Activated T-cell treated with anti-CD3 and anti-CD28 coated beads, Interleukin-2, amount 50 U/mL, for 48 hours (primary cell): ENCODE measurements at regions not wholly inside any gene's neighbourhood (a gene's known extent, or its start where the extent isn't known, plus 50 kb on each side); places are given as distances from the start of the nearest gene placed in this dataset.
"Not testable (repeated sequence)": the region's sequence is repeated elsewhere in the genome, so short reads cannot be mapped to it uniquely, and the experiment has no call there.

Experiments
- DNase-seq, 2 experiments: peaks; one replicate each; pipeline ENCODE4 v3.0.0-alpha.2; 2020

DNA sequence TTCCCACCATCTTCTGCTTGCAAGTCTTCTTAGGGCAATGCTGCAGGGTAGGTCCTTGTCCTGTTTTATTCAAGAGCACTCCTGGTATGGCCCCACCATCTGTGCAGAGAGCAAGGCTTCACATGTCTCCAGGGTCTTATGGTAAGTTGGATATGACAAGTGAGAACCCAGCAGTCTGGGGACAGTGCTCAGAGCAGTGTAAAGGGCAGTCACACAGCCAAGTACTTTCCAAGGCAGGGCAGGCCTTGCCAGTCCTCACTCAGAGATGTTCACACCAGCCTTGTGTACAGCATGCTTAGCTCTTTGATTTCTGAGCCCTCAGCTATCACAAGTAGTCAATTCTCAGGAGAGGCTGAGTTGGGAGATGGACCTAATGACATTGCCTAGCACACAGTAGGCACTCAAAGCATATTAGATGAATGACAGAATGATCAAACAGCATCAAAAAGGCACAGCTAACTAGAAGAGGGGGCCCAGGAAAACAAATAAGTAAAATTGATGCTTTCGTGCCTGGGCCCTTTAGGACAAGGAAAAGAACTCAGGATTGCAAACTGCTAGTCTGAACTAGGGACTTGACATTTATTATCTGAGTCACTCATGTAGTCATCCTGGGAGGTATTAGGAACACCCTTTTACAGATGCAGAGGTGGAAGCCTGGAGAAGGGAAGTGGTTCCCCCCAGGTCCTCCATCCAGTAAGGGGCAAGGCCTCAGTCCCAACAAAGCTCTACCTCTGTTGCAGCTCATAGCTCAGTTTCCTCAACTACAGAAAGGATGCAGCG is 86.7 kb upstream of the CTAGE1 start:
- no peak for DNase-seq

DNA sequence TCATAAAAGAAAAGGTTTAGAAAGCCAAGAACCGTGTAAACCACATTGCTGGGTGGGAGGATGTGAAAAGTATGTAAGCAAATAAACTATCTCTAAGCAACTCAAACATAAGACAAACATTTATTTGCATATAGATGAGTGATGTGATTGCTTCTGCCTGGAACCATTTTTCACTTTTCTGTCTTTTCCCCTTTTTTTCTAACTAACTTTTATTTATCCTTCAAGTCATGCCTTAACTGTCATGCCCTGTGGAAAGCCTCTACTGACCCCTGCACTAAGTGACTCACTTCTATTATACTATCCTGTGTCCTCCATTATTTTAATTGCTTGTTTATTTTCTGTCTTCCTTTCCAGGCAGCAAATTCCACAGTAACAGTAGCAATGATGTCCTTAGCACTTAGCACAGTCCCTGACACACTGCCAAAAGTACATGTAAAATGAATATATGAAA is 87.5 kb upstream of the CTAGE1 start:
- no peak for DNase-seq

DNA sequence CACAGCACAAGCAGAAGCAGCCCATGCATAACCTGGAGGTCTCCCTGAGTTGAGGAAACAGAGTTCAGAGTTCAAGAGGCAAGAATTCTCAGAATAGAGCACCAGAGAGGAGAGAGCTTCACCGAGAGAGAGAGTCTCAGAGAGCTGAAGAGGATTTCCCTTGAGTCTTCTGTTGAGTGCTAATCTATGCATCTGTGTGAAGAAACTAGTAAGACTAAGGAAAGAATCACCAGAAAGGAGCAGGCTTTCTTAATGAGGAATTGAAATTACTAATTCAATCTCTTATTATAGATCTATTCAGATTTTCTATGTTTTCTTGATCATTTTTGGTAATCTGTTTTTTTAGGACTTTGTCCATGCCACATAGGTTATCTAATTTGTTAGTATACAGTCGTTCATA is 89.3 kb upstream of the CTAGE1 start:
- DNase-seq: no peak

GRCh38 chr18:22509423-22509822 is 91.7 kb upstream of the CTAGE1 start:
- DNase-seq: no peak

DNA sequence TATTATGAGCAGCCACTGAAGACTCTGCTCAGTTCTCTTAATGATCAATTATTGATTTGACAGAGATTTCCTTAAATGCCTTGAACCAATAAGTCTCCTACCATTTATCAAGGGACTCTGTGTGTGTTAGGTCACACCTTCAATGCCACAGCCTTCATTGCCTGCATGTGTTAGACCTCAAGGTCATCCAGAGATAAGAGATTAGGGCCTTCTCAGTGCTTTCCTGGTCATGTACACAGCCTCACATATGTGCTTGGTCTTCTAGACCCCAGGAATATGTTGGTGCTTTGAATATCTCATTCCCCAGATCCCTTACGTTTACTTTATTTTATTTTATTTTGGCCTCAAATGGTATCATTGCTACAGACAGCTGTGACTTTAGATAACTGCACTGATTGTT is 93.0 kb upstream of the CTAGE1 start:
- no peak for DNase-seq

- no peak for DNase-seq
Measured at GRCh38 chr18:22513721-22514481, 96.2 kb upstream of the CTAGE1 start.

- DNase-seq: no peak
Measured at GRCh38 chr18:22514655-22515054, 96.9 kb upstream of the CTAGE1 start.

GRCh38 chr18:22515250-22515649 is 97.5 kb upstream of the CTAGE1 start:
- no peak for DNase-seq

- DNase-seq: no peak
Measured at GRCh38 chr18:22517356-22517755, 99.6 kb upstream of the CTAGE1 start.

DNA sequence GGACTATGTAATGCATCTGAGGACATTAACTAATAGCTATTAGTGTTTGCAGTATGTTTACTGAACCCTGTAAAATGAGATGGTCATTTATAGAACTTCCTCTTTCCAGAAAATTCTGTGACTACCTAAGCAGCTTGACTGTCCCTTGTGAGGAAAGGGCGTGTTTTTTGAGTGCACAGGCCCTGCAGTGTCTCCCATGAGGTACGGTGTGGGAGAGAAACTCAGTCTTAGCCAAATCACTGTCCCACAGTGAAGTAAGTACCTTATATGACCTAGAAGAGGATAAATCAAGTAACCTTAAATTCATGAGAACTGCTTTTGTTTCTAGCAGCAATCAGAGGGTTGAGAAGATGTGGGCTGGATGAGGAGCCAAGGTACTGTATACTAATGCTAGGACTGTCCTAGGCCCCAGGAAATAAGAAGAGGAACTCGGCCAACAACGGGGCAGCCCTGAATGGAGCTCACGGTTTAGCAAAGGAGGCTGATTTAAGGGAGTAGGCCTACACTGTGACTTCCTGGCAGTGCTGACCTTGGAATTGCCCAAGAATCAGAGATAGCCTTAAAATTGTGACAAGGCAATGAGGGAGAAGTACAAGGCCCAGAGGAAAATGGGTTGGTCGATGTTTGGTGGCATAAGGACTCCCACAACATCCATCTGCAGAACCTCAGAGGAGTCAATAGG is 103.5 kb upstream of the CTAGE1 start:
- DNase-seq: no peak

DNA sequence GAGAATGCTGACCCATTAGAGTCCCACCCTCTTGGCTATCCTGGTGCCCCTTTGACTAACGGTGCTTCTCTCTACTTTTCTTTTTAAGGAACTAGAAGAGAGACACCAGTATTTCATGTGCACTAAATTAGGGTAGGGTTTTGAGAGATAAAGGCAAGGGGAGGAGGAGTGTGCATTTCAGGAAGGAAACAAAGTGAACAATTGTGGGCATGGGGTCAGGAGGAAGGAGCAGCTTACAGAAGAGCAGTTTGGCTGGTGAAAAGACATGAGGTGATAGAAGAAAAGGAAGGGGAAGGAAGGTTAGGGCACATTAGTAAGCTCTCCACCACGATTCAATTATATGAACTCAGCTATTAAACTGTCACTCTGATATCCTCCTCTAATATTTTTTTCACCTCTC is 105.8 kb upstream of the CTAGE1 start:
- no peak for DNase-seq

DNA sequence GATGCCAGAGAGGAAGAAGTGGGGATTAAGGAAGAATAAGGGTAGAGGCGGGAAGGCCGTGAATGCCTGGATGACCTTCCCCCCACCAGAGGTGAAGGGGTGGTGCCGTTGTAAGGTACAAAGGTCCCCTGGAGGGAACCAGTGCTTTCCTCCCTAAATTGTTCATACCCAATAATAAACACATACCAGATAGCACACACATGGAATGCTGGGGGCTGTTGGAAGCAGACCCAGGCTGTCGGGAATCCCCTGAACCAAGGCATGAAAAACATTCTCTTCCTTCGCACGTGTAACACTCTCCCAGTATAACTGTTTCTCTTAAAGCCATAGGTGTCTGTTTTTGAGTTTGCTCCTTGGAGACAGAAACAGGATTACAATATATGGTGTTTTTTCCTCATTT is 107.1 kb upstream of the CTAGE1 start:
- DNase-seq: no peak

DNA sequence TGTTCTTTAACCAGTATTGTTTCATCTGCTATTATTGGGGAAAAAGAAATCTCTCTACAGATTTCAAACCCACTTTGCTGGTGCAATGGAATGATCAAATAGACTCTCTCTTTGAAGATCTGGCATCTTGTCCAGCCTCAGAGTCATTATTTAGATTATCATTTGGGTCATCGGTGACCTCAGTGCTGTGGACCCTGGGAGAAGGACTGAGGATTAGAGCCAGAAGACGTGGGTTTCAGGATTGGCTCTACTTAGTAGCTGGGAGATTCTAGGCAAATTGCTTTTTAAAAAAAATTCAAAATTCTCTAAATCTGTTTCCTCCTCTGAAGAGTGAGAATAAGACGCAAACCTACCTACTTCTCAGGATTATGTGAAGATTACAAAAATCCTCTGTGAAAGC is 107.6 kb upstream of the CTAGE1 start:
- DNase-seq: no peak

DNA sequence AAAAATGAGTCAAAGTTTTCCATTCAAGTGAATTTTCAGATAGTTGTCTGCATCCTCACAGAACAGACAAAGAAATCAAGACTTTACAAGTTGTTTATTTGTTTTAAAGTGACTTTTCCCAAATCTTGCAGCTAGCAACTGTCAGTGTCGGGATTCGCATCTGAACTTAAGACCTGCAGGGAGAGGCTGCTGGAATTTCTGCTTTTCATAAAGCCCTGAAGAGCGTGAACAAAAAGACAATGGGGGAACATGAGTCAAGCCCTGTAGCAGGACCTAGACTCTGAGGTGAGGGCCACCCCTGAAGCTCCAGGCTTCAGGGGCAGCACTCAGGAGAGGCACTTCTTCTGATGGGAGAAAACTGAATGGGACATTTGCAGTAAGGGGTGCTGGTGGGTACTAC is 108.2 kb upstream of the CTAGE1 start:
- no peak for DNase-seq

- no peak for DNase-seq
Measured at GRCh38 chr18:22528291-22528690, 110.6 kb upstream of the CTAGE1 start.

- not testable (repeated sequence) for DNase-seq
Measured at GRCh38 chr18:22534706-22535105, 117.0 kb upstream of the CTAGE1 start.

DNA sequence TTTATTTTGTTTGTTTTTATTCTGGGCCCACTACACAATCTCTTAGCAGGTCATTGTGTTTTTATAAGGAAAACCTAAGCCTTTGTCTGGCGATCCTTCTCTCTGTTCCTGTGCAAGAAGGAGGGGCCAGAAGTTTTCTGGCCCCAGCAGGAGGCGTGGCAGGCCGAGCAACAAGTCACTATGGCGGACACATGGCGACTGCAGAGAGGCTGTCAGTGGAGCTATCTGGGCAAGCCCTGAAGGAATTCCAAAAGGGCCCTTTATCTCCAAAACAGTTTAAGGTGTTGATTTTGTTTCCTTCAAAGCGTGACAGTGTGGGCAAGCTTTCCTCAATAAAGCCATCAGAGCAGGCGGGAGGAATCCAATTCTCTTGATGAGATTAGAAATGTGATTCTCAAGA is 118.8 kb upstream of the CTAGE1 start:
- DNase-seq: no peak

GRCh38 chr18:22538426-22538825 is 120.7 kb upstream of the CTAGE1 start:
- no peak for DNase-seq

DNA sequence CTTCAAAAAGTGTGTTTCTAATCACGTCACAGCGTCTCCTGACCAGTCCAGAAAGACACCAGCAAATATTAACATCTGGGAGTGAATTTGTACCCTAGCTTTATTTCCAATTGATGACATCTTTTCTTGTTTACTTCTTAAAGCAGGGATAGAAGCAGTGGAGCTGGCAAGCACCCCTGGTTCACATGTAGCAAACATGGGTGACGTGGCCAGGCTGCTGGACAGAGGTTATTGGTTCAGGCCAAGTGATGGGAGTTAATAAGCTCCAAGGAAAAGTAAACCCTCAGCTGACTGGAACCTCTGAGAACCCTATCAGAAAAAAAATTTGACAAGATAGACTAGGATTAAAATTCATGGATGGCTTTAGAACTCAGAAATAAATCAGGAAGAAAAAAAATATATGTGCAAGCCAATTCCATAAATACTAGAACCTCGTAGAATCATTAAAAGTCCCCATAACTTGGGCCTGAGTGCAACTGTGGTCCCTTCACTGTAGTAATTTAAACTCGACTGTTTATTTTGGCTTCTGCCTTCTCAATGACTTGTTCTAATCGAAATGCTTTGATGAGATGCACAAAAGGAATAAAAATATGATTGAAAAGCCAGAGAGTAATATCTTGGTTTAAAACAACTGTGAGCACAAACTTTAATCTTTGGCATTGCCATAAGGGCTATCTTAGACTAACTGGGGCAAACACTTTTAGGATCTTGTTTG is 121.5 kb upstream of the CTAGE1 start:
- DNase-seq: no peak

- no peak for DNase-seq
Measured at GRCh38 chr18:22541232-22541631, 123.5 kb upstream of the CTAGE1 start.

DNA sequence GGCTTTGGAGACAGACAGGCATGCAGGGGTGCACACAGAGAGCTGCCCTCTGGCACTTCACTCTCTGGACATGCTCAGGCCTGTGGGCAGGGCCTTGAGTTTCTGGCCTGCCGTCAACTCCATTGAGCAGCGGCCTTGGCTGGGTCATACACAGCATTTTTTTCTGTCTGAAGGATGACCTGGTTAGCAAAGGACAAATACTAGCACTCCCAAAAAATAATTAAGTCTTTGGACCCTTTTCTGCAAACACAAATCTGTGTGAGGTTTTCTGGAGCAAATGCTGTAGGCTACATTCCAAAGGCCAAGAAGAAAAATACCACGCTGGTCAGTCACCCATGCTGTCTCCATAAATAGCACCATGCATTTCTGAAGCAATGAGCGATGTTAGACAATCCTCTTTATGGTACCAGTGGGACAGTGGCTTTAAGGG is 124.7 kb upstream of the CTAGE1 start:
- no peak for DNase-seq

DNA sequence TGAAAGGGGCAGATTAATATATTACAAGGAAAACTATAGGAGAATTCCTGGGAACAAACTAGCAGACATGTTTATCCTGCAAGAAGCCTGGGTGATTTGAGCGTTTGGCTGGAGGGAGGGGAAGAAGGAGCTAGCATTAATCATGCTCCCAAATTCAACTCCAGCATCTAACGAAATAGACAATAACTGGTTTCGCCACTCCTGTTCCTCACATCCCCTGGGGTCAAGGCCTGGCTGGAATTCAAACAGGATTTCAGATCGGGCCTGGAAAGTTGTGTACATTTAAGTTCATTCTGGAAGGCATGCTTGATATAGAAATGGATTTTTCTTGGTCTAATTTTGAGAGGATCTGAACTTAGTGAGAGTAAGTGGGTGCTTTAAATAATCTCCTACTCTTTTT is 126.1 kb upstream of the CTAGE1 start:
- no peak for DNase-seq

- DNase-seq: no peak
Measured at GRCh38 chr18:22544626-22545025, 126.9 kb upstream of the CTAGE1 start.
